Ammon's horn (tissue), 1 donor: ENCODE measurements at regions not wholly inside any gene's neighbourhood (a gene's known extent, or its start where the extent isn't known, plus 50 kb on each side); places are given as distances from the start of the nearest gene placed in this dataset.
"Not testable (repeated sequence)": the region's sequence is repeated elsewhere in the genome, so short reads cannot be mapped to it uniquely, and the experiment has no call there.

Experiments used
- DNase-seq: peaks from one replicate; pipeline ENCODE4 v3.0.0-alpha.2; 2016; ENCODE audit warnings: low spot score

DNA sequence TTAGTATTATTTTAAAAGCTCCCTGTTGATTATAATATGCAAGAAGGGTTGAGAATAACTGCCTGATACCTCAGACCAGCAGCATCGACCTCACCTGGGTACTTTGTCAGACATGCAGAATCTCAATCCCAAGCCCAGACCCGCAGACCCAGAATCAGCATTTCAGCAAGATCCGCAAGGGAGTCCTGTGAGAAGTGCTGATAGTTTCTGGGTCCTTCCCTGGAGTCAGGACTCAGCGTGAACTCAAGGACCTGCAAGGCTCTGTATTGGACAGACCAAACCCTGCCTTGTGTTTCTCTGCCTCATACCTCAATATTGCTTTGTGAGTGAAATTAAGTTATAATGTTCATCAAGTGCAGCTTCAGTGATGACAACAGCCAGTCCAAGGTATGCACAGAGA is 149.5 kb upstream of the NPY start:
- no peak for DNase-seq

DNA sequence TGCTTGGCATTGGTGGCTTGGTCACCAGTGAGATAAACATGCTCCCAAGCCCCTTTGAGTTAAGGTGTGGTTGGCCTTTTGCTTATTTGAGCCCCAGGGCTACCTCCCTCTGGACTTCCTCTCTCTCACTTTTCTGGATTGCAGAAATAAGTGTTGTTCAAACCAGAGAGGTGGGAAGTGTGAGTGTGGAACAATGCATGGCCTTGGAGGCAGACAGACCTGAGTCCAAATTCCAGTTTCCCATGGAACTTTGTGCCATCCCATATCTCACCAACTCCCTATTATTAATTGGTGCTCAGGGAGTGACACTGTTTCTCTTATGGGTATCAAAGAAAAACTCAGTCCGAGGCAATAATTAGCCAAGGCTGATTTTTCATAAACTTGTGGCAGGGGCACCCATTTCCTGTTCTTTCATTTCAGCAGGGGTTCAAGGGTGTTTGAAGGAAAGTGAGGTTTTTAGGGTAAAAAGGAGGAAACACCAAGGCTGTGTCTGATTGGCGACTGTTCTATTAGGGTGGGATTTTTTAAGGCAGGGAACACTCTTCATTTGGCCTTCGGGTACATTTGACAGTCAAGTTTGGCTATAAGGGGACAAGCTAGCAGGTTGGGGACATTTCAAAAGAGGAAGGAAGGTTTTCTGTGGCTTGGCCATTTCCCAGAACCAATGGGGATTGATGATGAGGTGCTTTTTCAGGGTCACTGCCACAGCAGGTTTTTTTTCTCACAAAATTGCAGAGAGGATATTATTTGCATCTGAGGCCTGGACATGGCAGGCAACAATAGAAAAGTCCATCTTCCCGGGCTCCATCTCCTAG is 148.8 kb upstream of the NPY start:
- DNase-seq = no peak

GRCh38 chr7:24137338-24137737 is 146.7 kb upstream of the NPY start:
- DNase-seq = no peak

- no peak for DNase-seq
Measured at GRCh38 chr7:24138343-24138742, 145.6 kb upstream of the NPY start.

- DNase-seq = no peak
Measured at GRCh38 chr7:24140001-24140400, 144.0 kb upstream of the NPY start.

DNA sequence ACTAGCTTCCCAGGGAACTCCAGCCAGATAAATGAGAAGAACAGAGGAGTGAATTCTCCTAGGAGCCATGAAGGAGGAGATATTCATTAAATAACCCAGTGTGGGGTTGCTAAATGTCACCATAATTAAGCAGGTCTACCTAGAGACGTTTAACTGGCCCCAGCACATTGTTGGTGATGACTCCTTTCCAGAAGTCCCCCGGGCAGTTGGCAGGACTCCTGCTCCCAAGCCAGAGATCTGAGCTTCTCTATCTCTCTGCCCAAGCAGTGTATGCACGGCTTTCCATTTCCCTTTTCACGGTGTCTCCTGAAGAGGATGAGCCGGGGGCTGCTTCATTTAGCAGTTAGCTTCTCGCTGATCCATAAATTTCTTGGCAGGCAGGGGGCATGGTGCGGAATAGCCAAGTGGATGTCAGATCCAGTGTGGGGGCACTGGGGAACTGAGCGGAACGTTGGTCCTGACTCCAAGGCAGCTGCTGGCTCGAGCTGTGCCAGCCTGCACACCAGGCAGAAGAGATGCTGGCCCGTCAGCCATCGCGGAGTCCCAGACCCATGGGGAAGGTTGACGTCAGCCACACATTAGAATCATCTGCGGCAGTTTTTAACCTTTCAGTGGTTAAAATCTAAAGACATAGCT is 142.0 kb upstream of the NPY start:
- DNase-seq = peak; percentile 21

DNA sequence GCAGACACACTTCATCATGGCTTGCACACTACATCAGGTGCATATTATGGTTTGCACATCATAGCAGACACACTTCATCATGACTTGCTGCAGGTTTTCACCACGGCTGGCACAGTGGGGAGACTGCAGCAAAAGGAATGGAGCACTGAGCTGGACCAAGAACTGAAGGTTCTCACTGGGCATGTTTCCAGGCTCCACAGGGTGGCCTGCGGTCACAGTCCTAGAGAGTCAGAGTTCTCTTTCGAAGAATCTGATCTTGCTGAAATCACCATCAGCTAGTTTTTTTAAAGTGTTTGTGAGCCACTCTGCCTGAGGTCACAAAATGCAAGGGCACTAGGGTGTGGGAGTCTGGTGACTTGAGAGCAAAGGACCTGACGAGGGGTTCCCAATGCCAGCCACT is 140.4 kb upstream of the NPY start:
- DNase-seq = no peak

GRCh38 chr7:24151944-24152343 is 132.0 kb upstream of the NPY start:
- no peak for DNase-seq

- DNase-seq = no peak
Measured at GRCh38 chr7:24152356-24152755, 131.6 kb upstream of the NPY start.

DNA sequence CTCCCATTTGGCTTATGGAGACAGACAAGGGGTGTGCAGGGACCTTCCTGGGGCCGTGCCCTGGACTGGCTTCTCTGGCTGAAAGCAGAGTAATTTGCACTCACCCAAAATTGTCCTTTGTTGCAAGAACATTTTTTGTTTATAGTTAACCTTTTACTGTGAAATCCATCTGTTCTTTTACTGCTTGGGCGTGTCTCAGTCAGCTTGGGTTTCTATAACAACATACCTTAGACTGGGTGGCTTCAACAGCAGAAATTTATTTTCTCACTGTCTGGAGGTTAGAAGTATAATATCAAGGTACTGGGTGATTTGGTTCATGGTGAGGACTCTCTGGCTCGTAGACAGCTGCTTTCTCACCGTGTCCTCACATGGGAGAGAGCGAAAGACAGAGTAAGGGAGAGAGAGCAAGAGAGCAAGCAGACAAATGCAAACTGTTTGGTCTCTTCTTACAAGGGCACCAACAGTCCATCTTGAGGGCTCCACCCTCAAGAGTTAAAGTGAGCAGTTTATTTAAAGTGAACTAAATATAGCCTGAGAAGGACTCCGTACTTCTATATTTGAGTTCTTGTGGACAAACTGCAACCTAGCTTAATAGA is 131.0 kb upstream of the NPY start:
- no peak for DNase-seq

DNA sequence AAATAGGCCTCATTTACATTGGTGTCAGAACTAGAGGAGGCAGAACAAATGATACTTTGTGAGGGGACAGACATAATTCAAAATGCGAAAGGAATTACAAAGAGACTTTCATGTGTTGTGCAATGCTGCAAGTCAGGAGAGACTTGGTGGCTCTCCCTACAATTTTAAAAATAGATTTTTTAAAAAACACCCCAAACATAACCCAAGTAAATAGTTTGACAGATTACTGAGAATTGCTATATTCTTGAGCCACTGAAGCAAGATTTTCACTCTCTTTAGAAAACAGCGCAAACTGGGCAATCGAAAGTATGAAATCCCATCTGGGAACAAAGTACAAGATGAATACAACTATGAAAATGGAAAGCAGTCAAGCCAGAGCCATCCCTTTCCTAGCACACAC is 126.3 kb upstream of the NPY start:
- DNase-seq = no peak

GRCh38 chr7:24158975-24159374 is 125.0 kb upstream of the NPY start:
- DNase-seq = no peak

- no peak for DNase-seq
Measured at GRCh38 chr7:24164401-24164800, 119.6 kb upstream of the NPY start.

- DNase-seq = no peak
Measured at GRCh38 chr7:24169077-24169624, 114.8 kb upstream of the NPY start.

DNA sequence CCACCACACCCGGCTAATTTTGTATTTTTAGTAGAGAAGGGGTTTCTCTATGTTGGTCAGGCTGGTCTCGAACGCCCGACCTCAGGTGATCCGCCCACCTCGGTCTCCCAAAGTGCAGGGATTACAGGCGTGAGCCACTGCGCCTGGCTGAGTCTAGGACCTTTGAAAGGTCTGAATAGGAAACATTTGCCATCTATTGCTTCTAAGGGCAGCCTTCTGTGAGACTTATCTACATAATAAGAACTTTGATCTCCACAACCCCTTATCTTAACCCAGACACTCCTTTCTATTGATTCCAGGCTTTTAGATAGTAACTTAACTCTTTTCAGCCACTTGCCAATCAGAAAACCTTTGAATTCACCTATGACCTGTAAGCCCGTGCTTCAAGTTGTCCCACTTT is 112.0 kb upstream of the NPY start:
- not testable (repeated sequence) for DNase-seq

- no peak for DNase-seq
Measured at GRCh38 chr7:24172856-24173255, 111.1 kb upstream of the NPY start.

DNA sequence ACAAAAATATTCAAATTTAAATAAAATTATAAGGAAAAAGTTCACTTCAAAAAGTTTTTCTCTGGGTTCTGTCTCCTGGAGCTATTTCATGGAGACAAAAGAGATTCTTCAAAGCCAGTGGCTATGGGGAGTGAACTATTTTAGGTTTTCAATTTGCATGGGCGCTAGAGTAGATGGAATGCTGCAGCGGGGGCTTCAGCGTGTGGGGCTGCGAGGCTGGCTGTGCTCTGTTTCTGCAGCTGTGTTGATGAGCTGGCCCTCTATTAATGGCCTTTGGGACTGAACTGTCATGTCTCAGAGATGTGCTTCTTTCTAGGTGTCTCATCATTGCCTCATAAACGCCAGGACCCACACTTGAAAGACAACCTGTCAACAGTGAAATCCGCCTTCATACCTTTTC is 108.4 kb upstream of the NPY start:
- no peak for DNase-seq

DNA sequence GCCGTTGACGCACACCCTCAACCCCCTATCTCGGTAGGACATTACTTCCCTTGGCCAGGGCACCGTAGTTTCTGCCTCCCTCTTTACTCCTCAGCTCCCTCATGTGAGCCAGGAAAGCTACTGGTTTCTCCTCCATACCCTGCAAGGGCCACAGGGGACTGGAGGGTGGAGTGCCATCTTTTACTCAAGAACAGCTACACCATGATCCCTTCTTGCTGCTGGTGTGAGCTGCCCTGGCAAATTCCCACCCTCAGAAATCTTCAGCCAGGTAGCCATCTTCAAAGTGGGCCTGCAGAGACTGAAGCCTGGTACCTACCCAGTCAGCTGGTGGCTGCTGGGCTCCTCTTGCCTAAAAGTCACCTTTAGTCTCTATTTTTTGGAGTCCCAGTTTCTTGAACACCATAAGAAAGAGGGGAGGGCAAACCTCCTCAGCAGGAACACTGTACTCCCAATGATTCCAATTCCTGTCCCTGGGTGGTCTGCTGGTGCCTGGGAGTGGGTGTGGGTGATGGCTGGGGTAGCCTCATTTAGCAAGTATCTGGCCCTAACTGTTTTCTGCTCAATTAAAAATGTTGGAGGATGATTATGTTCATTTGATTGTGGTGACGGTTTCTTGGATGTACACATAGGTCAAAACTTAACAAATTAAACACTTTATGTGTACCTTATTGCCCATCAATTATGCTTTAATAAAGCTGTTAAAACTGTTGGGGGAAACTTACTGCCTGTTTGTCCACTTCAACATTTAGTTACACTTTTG is 105.0 kb upstream of the NPY start:
- no peak for DNase-seq

- no peak for DNase-seq
Measured at GRCh38 chr7:24191362-24191761, 92.6 kb upstream of the NPY start.

DNA sequence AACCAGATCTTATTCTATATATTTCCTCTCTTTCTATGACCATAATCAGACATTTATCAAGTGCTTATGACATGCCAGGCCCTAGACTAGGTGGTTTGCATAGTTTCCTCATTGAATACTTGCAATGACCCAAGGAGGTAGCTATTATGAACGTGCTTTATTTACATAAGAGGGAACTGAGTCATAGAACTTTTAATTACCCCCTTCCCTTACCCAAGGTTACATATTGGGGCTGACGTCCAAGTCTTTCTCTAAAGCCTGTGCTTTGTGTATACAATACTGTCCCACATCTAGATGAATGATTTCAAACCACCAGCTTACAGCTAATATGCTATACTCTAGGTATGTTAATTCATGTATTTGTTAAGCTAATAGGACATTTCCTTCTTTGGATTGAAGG is 91.9 kb upstream of the NPY start:
- no peak for DNase-seq

DNA sequence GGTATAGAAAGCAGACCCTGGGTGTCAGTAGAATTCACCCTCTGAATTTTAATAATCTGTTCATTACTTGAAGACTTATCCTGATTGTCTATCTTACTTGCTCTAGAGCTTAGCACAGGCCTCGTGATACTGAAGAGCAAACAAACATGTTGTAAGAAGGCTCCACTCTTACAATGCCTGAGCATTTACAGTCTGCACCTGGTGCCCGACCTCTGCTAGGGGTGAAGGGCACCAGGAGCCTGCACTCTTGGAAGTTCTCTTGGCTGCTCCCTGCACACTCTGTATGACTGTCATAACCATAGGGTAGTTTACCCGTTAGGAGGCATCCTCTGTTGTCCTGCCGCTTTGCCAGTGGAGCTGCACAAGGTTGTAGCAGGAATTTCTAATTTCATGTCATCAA is 91.3 kb upstream of the NPY start:
- no peak for DNase-seq

DNA sequence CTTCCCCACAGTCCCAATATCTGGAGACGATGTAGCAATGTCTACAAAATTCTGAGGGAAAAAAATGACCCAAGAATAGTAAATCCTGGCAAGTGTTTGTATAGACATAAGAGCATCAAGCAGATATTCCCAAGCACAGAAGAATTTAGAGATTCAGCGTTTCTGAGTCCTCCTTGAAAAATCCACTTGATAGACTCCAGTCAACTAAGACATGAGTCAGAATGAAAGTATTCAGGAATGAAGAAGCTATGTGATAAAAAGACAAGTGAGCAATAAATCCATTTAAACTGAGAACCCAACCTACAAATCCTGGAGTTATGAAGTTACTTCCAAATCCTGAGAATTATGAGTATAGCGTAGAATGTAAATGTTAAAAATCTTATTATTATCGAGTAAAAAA is 86.1 kb upstream of the NPY start:
- DNase-seq = no peak
